GM23338 (cell line): ENCODE measurements at regions not wholly inside any gene's neighbourhood (a gene's known extent, or its start where the extent isn't known, plus 50 kb on each side); places are given as distances from the start of the nearest gene placed in this dataset.
A peak's percentile ranks its signal among the peaks of the same experiment; 100 is the strongest.

Experiments used
- ATAC-seq: fragments of 200-7000 bp; cut with Tn5 transposase; 3 replicates; pipeline ENCODE4 v1.9.1; 2020
- DNase-seq: peaks from one replicate; pipeline ENCODE4 v3.0.0-alpha.2; 2015; ENCODE audit warnings: low spot score
- H2AFZ ChIP-seq: fragments of 200-600 bp; sonication (generic); 2 replicates; pipeline ENCODE4 v1.8.0; 2016; ENCODE audit warnings: antibody characterized with exemption, mild to moderate bottlenecking, moderate library complexity
- H3F3A ChIP-seq: fragments of 200-600 bp; sonication (generic); replicated peaks from 2 replicates; pipeline ENCODE4 v1.8.0; 2017; ENCODE audit warnings: antibody characterized with exemption, mixed run types, low read depth
- H3K27ac ChIP-seq: fragments of 200-600 bp; sonication (generic); 2 replicates; pipeline ENCODE4 v1.6.1; 2016; ENCODE audit warnings: low read depth
- H3K27me3 ChIP-seq: fragments of 200-600 bp; sonication (generic); 2 replicates; pipeline ENCODE4 v1.8.0; 2016; ENCODE audit warnings: mild to moderate bottlenecking, mixed run types, moderate library complexity; ENCODE audit not compliant: insufficient read depth
- H3K36me3 ChIP-seq: fragments of 200-600 bp; sonication (generic); 2 replicates; pipeline ENCODE4 v1.8.0; 2016; ENCODE audit warnings: mild to moderate bottlenecking; ENCODE audit not compliant: insufficient read depth
- H3K4me1 ChIP-seq: fragments of 200-600 bp; sonication (generic); 2 replicates; pipeline ENCODE4 v1.8.0; 2016; ENCODE audit warnings: mild to moderate bottlenecking, moderate library complexity; ENCODE audit not compliant: insufficient read depth
- H3K4me2 ChIP-seq: fragments of 200-600 bp; sonication (generic); 2 replicates; pipeline ENCODE4 v1.7.1; 2017; ENCODE audit warnings: mixed run types
- H3K4me3 ChIP-seq: fragments of 200-600 bp; sonication (generic); 2 replicates; pipeline ENCODE4 v1.6.1; 2016; ENCODE audit warnings: mixed run types
- H3K79me2 ChIP-seq: fragments of 200-600 bp; sonication (generic); replicated peaks from 2 replicates; pipeline ENCODE4 v1.8.0; 2017; ENCODE audit warnings: mild to moderate bottlenecking; ENCODE audit not compliant: insufficient read depth
- H3K9me2 ChIP-seq: fragments of 200-600 bp; sonication (generic); 2 replicates; pipeline ENCODE4 v1.8.0; 2017; ENCODE audit not compliant: insufficient read depth
- H4K20me1 ChIP-seq: fragments of 200-600 bp; sonication (generic); replicated peaks from 2 replicates; pipeline ENCODE4 v1.8.0; 2017; ENCODE audit warnings: mild to moderate bottlenecking; ENCODE audit not compliant: insufficient read depth
- H3K27ac Mint-ChIP-seq: 2 replicates; pipeline ENCODE4 v1.8.0; 2020; ENCODE audit warnings: inconsistent platforms, mild to moderate bottlenecking, moderate library complexity, mixed read lengths
- H3K27me3 Mint-ChIP-seq: 3 replicates; pipeline ENCODE4 v1.8.0; 2022; ENCODE audit warnings: low read depth, mild to moderate bottlenecking, moderate library complexity, mixed read lengths, inconsistent platforms; ENCODE audit not compliant: insufficient read depth, poor library complexity
- H3K36me3 Mint-ChIP-seq: 3 replicates; pipeline ENCODE4 v1.8.0; 2021; ENCODE audit warnings: low read depth, mild to moderate bottlenecking, inconsistent platforms, moderate library complexity, mixed read lengths
- H3K4me1 Mint-ChIP-seq: 3 replicates; pipeline ENCODE4 v1.8.0; 2020; ENCODE audit warnings: mild to moderate bottlenecking, inconsistent platforms, mixed read lengths
- H3K4me3 Mint-ChIP-seq: 3 replicates; pipeline ENCODE4 v1.8.0; 2021; ENCODE audit warnings: moderate library complexity, mild to moderate bottlenecking, inconsistent platforms, mixed read lengths
- H3K9me3 Mint-ChIP-seq: 3 replicates; pipeline ENCODE4 v1.8.0; 2020; ENCODE audit warnings: moderate library complexity, mild to moderate bottlenecking, inconsistent platforms, mixed read lengths
- CTCF ChIP-seq, 2 experiments: fragments of 200-600 bp in 1 of 2; sonication (generic) in 1 of 2; conservative IDR thresholded peaks; 2 replicates each; pipeline versions ENCODE4 v1.5.1 to v1.6.1; 2016 to 2017; ENCODE audit warnings: antibody characterized with exemption in 2 of 2, low read depth in 2 of 2, mild to moderate bottlenecking in 2 of 2, moderate library complexity in 1 of 2
- EZH2phosphoT487 ChIP-seq: fragments of 200-600 bp; sonication (generic); IDR thresholded peaks from one replicate; pipeline ENCODE4 v1.8.1; 2018; ENCODE audit warnings: antibody characterized with exemption; ENCODE audit not compliant: unreplicated experiment
- JUNB ChIP-seq: IDR thresholded peaks from one replicate; pipeline ENCODE4 v1.6.1; 2016; ENCODE audit warnings: antibody characterized with exemption; ENCODE audit not compliant: unreplicated experiment
- NANOG ChIP-seq: IDR thresholded peaks from 2 replicates; pipeline ENCODE4 v1.6.1; 2016; ENCODE audit warnings: antibody characterized with exemption, borderline replicate concordance
- POLR2AphosphoS5 ChIP-seq: IDR thresholded peaks from 2 replicates; pipeline ENCODE4 v1.6.1; 2016; ENCODE audit warnings: antibody characterized with exemption, low read depth
- STAT1 ChIP-seq: IDR thresholded peaks from one replicate; pipeline ENCODE4 v1.6.1; 2016; ENCODE audit warnings: antibody characterized with exemption; ENCODE audit not compliant: unreplicated experiment
- ZNF331 ChIP-seq: fragments of 250-450 bp; sonication (Bioruptor Pico); IDR thresholded peaks from 2 replicates; pipeline ENCODE4 v1.5.0; 2020; ENCODE audit warnings: low read depth, mild to moderate bottlenecking, moderate library complexity
- ZNF462 ChIP-seq: fragments of 250-450 bp; sonication (Bioruptor Pico); IDR thresholded peaks from 2 replicates; pipeline ENCODE4 v1.5.0; 2020; ENCODE audit warnings: mild to moderate bottlenecking, moderate library complexity

GRCh38 chr1:215418876-215419447, 148.1 kb upstream of the KCTD3 start (continued):
- TF ChIP-seq ZNF462 (CRISPR knock-in tag): no peak

GRCh38 chr1:215421744-215422143, 145.4 kb upstream of the KCTD3 start:
- Histone ChIP-seq H3K4me3 (no peak overlapping the region), H3K27ac (no peak overlapping the region), H2AFZ (peak overlapping the region; percentile 33; the same call in 1 of the 2 replicates), H3K36me3 (no peaks in the 10 kb centered on the region), H3K9me2 (no peaks in the 10 kb centered on the region), H3K4me1 (0 out of 2 replicates have a peak, but pooled peaks cover 5% of the 10 kb centered on the region), H3F3A (no peaks in the 10 kb centered on the region), H3K4me2 (no peak overlapping the region), H3K27me3 (no peaks in the 10 kb centered on the region), H4K20me1 (no peaks in the 10 kb centered on the region), H3K79me2 (no peaks in the 10 kb centered on the region)
- Mint-ChIP-seq H3K36me3 (no peaks in the 10 kb centered on the region), H3K4me1 (peaks cover 6% of the 10 kb centered on the region), H3K27me3 (no peaks in the 10 kb centered on the region), H3K27ac (no peak overlapping the region), H3K4me3 (no peak overlapping the region), H3K9me3 (no peaks in the 10 kb centered on the region)
- no peak for ATAC-seq
- no peak for DNase-seq
- TF ChIP-seq POLR2AphosphoS5 (no peak), ZNF331 (CRISPR knock-in tag) (no peak), ZNF462 (CRISPR knock-in tag) (no peak), STAT1 (no peak), JUNB (no peak), EZH2phosphoT487 (no peak), NANOG (no peak), CTCF (conservative IDR thresholded peaks at IDR 0.05; ENCODE audit: low read depth in 2 of 2) (no peak)
